GM12878 (cell line): ENCODE measurements at regions not wholly inside any gene's neighbourhood (a gene's known extent, or its start where the extent isn't known, plus 50 kb on each side); places are given as distances from the start of the nearest gene placed in this dataset.

Experiments
- ATAC-seq: fragments of 200-7000 bp; cut with Tn5 transposase; 3 replicates; pipeline ENCODE4 v1.9.1; 2020; ENCODE audit warnings: mild to moderate bottlenecking, moderate library complexity
- BruUV-seq: library from RNA; stranded (reverse); fragments of 400-500 nt; replicated peaks from 2 replicates; lab custom pipeline; 2021; lab: Mats Ljungman, UMichigan
- CTCF ChIA-PET: fragments of 300-600 bp; sonication (Branson Sonifier 250); formaldehyde crosslinking; extraction: SDS; loops from one replicate; lab custom pipeline; 2021; ENCODE audit warnings: inconsistent platforms; lab: Yijun Ruan, JAX
- POLR2A ChIA-PET: fragments of 350-600 bp; formaldehyde crosslinking; extraction: SDS; loops from one replicate; lab custom pipeline; 2021; ENCODE audit warnings: inconsistent platforms; lab: Charles Lee
- RAD21 ChIA-PET: fragments of 300-600 bp; sonication (Branson Sonifier 250); formaldehyde crosslinking; loops from one replicate; lab custom pipeline; 2023; ENCODE audit warnings: antibody characterized with exemption; ENCODE audit not compliant: unreplicated experiment; lab: Charles Lee
- SMC1A ChIA-PET: fragments of 300-600 bp; sonication (Branson Sonifier 250); formaldehyde crosslinking; loops from one replicate; lab custom pipeline; 2023; ENCODE audit not compliant: unreplicated experiment, uncharacterized antibody; lab: Charles Lee
- DNase-seq: peaks from one replicate; pipeline ENCODE4 v3.0.0-alpha.2; 2011; ENCODE audit warnings: low read depth, low spot score
- FAIRE-seq: peaks from 3 replicates; lab custom pipeline; 2011; peaks lifted over from hg19 to GRCh38; lab: Jason Lieb, UNC
- H2AFZ ChIP-seq: 2 replicates; pipeline ENCODE4 v1.6.0; 2011; ENCODE audit warnings: low read depth, low read length, control low read depth; ENCODE audit not compliant: control insufficient read depth
- H3K27ac ChIP-seq: 2 replicates; pipeline ENCODE4 v1.5.1; 2011; ENCODE audit warnings: control low read depth; ENCODE audit not compliant: control insufficient read depth, insufficient read depth
- H3K27me3 ChIP-seq, 2 experiments: replicated peaks in 1 of 2; 2 replicates each; pipeline versions ENCODE4 v1.6.0 to v1.6.1; 2011; ENCODE audit warnings: low read length in 1 of 2; ENCODE audit not compliant: control insufficient read depth in 2 of 2, insufficient read depth in 2 of 2
- H3K36me3 ChIP-seq, 2 experiments: 2 replicates each; pipeline ENCODE4 v1.5.1; 2011; ENCODE audit warnings: low read length in 1 of 2; ENCODE audit not compliant: control insufficient read depth in 2 of 2, insufficient read depth in 2 of 2
- H3K4me1 ChIP-seq: 2 replicates; pipeline ENCODE4 v1.6.1; 2011; ENCODE audit warnings: mild to moderate bottlenecking, low read length, moderate library complexity, mixed read lengths; ENCODE audit not compliant: control insufficient read depth, insufficient read depth
- H3K4me2 ChIP-seq: 2 replicates; pipeline ENCODE4 v1.6.0; 2011; ENCODE audit warnings: control low read depth; ENCODE audit not compliant: control insufficient read depth, insufficient read depth
- H3K4me3 ChIP-seq: fragments of 200-600 bp; sonication (generic); 2 replicates; pipeline ENCODE4 v1.5.1; 2016
- H3K79me2 ChIP-seq: 2 replicates; pipeline ENCODE4 v1.6.0; 2011; ENCODE audit warnings: low read length; ENCODE audit not compliant: control insufficient read depth, insufficient read depth
- H3K9ac ChIP-seq: 2 replicates; pipeline ENCODE4 v1.8.0; 2011; ENCODE audit warnings: low read length, control low read depth, mixed read lengths; ENCODE audit not compliant: control insufficient read depth, insufficient read depth
- H3K9me3 ChIP-seq: replicated peaks from 3 replicates; pipeline ENCODE4 v1.5.1; 2011; ENCODE audit warnings: mild to moderate bottlenecking, low read length; ENCODE audit not compliant: control insufficient read depth, insufficient read depth
- H4K20me1 ChIP-seq: 2 replicates; pipeline ENCODE4 v1.6.0; 2011; ENCODE audit not compliant: control insufficient read depth, insufficient read depth
- IRF4 ChIP-seq: IDR thresholded peaks from 2 replicates; pipeline ENCODE4 v1.6.1; 2011; ENCODE audit warnings: low read depth, low read length
- LARP7 ChIP-seq: fragments of 450-650 bp; IDR thresholded peaks from 2 replicates; pipeline ENCODE4 v1.6.1; 2017; ENCODE audit warnings: mild to moderate bottlenecking
- MTA3 ChIP-seq: IDR thresholded peaks from 2 replicates; pipeline ENCODE4 v1.6.1; 2012; ENCODE audit warnings: low read length, inconsistent platforms, borderline replicate concordance
- MXI1 ChIP-seq: fragments of 150-350 bp; IDR thresholded peaks from 2 replicates; pipeline ENCODE4 v1.6.1; 2011; ENCODE audit warnings: low read depth, mild to moderate bottlenecking, inconsistent platforms, low read length, improper control_type of control experiment
- MYB ChIP-seq: fragments of 150-350 bp; IDR thresholded peaks from 2 replicates; pipeline ENCODE4 v1.6.1; 2014; ENCODE audit warnings: mild to moderate bottlenecking, low read depth, low read length, borderline replicate concordance
- PAX5 ChIP-seq: IDR thresholded peaks from 2 replicates; pipeline ENCODE4 v1.6.1; 2011; ENCODE audit warnings: low read depth, low read length, borderline replicate concordance
- PKNOX1 ChIP-seq: fragments of 450-650 bp; IDR thresholded peaks from 2 replicates; pipeline ENCODE4 v1.6.1; 2016; ENCODE audit warnings: mild to moderate bottlenecking
- PML ChIP-seq: IDR thresholded peaks from 2 replicates; pipeline ENCODE4 v1.6.1; 2012; ENCODE audit warnings: low read length, inconsistent platforms
- POU2F2 ChIP-seq: IDR thresholded peaks from 3 replicates; pipeline ENCODE4 v1.6.1; 2011; ENCODE audit warnings: low read depth, mild to moderate bottlenecking, low read length, borderline replicate concordance
- SKIL ChIP-seq: fragments of 450-650 bp; IDR thresholded peaks from 2 replicates; pipeline ENCODE4 v1.6.1; 2017; ENCODE audit warnings: mild to moderate bottlenecking, low read depth, inconsistent platforms; ENCODE audit not compliant: poor library complexity, severe bottlenecking
- SMARCA5 ChIP-seq: fragments of 450-650 bp; IDR thresholded peaks from 2 replicates; pipeline ENCODE4 v1.6.1; 2017; ENCODE audit warnings: mild to moderate bottlenecking
- ZBTB4 ChIP-seq: fragments of 450-650 bp; formaldehyde crosslinking; IDR thresholded peaks from 2 replicates; pipeline ENCODE4 v1.4.0; 2022; ENCODE audit warnings: mild to moderate bottlenecking, moderate library complexity
- ZNF622 ChIP-seq: fragments of 450-650 bp; IDR thresholded peaks from 2 replicates; pipeline ENCODE4 v1.6.1; 2017; ENCODE audit warnings: mild to moderate bottlenecking, inconsistent platforms
- WGBS: methylation state at CpG from one replicate; pipeline ENCODE4 v1.1.6; 2016; ENCODE audit warnings: low lambda C conversion rate; ENCODE audit not compliant: insufficient replicate concordance, insufficient coverage; ENCODE audit errors: missing lambda C conversion rate; 5-methylcytosine and 5-hydroxymethylcytosine counted together
- in situ Hi-C: fragments of 300-500 bp; cut with MboI; formaldehyde crosslinking; loops from 9 replicates; pipeline ENCODE4 v1.14.3; 2018; ENCODE audit warnings: mixed read lengths
- intact Hi-C: fragments of 100-400 bp; cut with micrococcal nuclease; formaldehyde crosslinking; loops from one replicate; pipeline ENCODE4 v1.14.2; 2022; ENCODE audit not compliant: unreplicated experiment

DNA sequence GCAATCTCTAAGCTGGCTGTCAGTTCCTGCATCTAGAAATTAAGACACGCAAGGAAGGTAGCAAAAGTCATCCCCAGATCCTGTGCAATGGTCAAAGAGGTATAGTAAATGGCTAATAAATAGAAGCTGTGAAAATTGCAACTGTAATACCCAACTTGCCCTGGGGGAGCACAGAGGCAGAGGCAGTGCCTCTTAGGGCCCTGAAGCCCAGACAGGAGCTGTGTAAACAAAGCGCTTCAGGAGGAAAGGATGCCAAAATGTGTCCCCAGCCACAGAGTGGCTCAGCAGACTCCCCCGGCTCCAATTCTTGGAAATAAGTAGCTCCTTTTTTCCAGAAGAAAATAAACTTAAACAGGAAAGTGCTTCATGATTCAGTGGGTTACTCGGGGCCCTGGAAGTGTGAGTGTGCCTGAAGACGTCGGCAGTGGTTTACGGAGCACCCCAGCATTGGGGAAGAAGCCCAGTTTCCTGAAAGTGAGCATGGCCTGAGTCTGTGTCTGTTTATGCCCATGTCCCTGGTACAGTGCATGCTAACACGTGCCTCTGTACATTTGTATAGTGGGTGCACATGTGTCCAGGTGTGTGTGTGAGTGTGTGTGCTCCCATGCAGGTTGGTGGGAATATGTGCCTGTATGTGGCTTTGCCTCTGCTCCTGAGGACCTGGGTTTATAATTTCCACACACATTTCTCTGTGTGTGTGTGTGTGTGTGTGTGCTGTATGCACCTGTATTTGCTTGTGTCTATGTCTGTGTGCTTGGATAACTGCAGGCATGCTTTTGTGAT lies 246.7 kb downstream of the MAFB start (continued):
- no peak for TF ChIP-seq ZBTB4

DNA sequence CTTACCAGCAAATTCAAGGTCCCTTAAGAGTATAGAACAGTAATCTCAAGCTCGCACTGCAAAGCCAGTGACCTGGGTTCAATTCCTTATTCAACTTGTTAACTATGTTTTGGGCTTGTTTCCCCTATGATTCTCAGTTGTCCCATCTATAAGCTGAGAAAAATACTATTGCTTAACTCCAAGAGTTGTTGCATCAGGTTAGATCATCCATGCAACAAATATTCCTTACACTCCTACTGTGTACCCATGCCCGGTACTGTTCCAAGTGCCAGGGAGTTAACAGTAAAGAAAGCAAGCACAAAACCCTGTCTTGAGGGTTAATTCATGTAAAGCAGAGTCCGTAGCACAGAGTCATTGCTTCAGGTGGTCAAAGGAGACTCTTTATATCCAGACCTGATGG lies 247.3 kb downstream of the MAFB start:
- Histone ChIP-seq H3K27ac (no peak overlapping the region), H3K36me3 (no peaks in the 10 kb centered on the region), H3K4me3 (no peak overlapping the region), H3K4me1 (no peaks in the 10 kb centered on the region), H3K27me3 (no peaks in the 10 kb centered on the region; a peak in 1 of 4 replicates), H3K4me2 (no peak overlapping the region), H3K9ac (no peak overlapping the region), H4K20me1 (no peaks in the 10 kb centered on the region), H3K79me2 (no peaks in the 10 kb centered on the region), H2AFZ (no peak overlapping the region), H3K9me3 (no peaks in the 10 kb centered on the region)
- no peak for FAIRE-seq
- WGBS, result 22% methylated on average over 3 of the region's 3 CpGs
- intact Hi-C loops, result no loop called here
- BruUV-seq, result no TSS peak
- no peak for ATAC-seq
- ChIA-PET RAD21 (no interaction called here), CTCF (no interaction called here), SMC1A (no interaction called here), POLR2A (no interaction called here)
- in situ Hi-C loops, result no loop called here
- DNase-seq, result no peak
- TF ChIP-seq MTA3 (no peak), SKIL (no peak), PML (no peak), MYB (no peak), PKNOX1 (no peak), POU2F2 (no peak), IRF4 (no peak), LARP7 (no peak), ZNF622 (no peak), SMARCA5 (no peak), PAX5 (no peak), MXI1 (no peak)
